HepG2 (cell line): ENCODE measurements at regions not wholly inside any gene's neighbourhood (a gene's known extent, or its start where the extent isn't known, plus 50 kb on each side); places are given as distances from the start of the nearest gene placed in this dataset.

Experiments
- ETV6 ChIP-seq: sonication (generic); formaldehyde crosslinking; conservative IDR thresholded peaks from 2 replicates; pipeline ENCODE4 v1.4.0; 2020; ENCODE audit warnings: missing genetic modification reagents
- EZH2 ChIP-seq: conservative IDR thresholded peaks from 2 replicates; pipeline ENCODE4 v1.6.1; 2012; ENCODE audit warnings: mild to moderate bottlenecking, low read depth, low read length, moderate library complexity
- JUN ChIP-seq: sonication (generic); formaldehyde crosslinking; IDR thresholded peaks from 2 replicates; pipeline ENCODE4 v1.4.0; 2020; ENCODE audit warnings: mild to moderate bottlenecking, missing genetic modification reagents
- LRRFIP1 ChIP-seq: sonication (generic); formaldehyde crosslinking; conservative IDR thresholded peaks from 2 replicates; pipeline ENCODE4 v1.4.0; 2020; ENCODE audit warnings: missing genetic modification reagents
- PBX2 ChIP-seq: IDR thresholded peaks from 2 replicates; pipeline ENCODE4 v1.6.1; 2016; ENCODE audit warnings: control low read depth

GRCh38 chr13:40120288-40120687 is 464.8 kb downstream of the COG6 start:
- TF ChIP-seq ETV6 (CRISPR knock-in tag): no peak
- no peak for TF ChIP-seq EZH2
- TF ChIP-seq PBX2: no peak
- TF ChIP-seq JUN (CRISPR knock-in tag): no peak
- no peak for TF ChIP-seq LRRFIP1 (CRISPR knock-in tag)
